SK-N-SH treated with all-trans-retinoic acid at 6 μM for 48 hours (cell line): ENCODE measurements at regions not wholly inside any gene's neighbourhood (a gene's known extent, or its start where the extent isn't known, plus 50 kb on each side); places are given as distances from the start of the nearest gene placed in this dataset.

ENCODE experiments used
- CSDC2 ChIP-seq: fragments of 250-450 bp; sonication (Bioruptor Pico); IDR thresholded peaks from 2 replicates; pipeline ENCODE4 v1.5.0; 2020; ENCODE audit warnings: mild to moderate bottlenecking, moderate library complexity
- PPARA ChIP-seq: fragments of 250-450 bp; sonication (Bioruptor Pico); IDR thresholded peaks from 2 replicates; pipeline ENCODE4 v1.5.0; 2020; ENCODE audit warnings: mild to moderate bottlenecking, borderline replicate concordance
- TF ChIP-seq, protein P1 (sequence below): fragments of 250-450 bp; sonication (Bioruptor Pico); IDR thresholded peaks from 2 replicates; pipeline ENCODE4 v1.8.0; 2020; ENCODE audit warnings: mild to moderate bottlenecking, moderate library complexity, borderline replicate concordance

DNA sequence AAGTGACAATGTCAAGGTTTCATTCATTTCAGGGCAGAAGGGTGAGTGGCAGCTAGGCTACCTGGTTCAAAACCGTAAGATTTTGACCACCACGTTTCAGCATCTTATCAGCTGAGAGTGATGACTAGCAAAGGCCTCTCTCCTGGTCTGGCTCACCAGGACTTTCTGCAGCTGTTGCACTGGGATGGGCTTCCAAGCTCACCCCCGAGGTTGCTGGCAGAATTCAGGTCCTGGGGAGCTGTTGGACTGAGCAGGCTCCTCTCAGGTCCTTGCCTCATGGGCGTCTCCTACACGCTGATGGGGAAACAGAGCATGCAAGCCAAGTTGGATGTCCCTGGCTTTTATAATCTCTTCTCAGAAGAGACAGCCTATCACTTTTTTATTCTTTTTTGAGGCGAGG, 88.8 kb upstream of the RNU6-1 start:
- no peak for TF ChIP-seq PPARA (CRISPR knock-in tag)
- TF ChIP-seq CSDC2: no peak
- TF ChIP-seq, protein P1, sequence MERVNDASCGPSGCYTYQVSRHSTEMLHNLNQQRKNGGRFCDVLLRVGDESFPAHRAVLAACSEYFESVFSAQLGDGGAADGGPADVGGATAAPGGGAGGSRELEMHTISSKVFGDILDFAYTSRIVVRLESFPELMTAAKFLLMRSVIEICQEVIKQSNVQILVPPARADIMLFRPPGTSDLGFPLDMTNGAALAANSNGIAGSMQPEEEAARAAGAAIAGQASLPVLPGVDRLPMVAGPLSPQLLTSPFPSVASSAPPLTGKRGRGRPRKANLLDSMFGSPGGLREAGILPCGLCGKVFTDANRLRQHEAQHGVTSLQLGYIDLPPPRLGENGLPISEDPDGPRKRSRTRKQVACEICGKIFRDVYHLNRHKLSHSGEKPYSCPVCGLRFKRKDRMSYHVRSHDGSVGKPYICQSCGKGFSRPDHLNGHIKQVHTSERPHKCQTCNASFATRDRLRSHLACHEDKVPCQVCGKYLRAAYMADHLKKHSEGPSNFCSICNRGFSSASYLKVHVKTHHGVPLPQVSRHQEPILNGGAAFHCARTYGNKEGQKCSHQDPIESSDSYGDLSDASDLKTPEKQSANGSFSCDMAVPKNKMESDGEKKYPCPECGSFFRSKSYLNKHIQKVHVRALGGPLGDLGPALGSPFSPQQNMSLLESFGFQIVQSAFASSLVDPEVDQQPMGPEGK (CRISPR knock-in tag): no peak
